K562 (cell line): ENCODE measurements at regions not wholly inside any gene's neighbourhood (a gene's known extent, or its start where the extent isn't known, plus 50 kb on each side); places are given as distances from the start of the nearest gene placed in this dataset.
A peak's percentile ranks its signal among the peaks of the same experiment; 100 is the strongest.

Experiments used
- BHLHE40 ChIP-seq: IDR thresholded peaks from 2 replicates; pipeline ENCODE4 v1.6.1; 2011; ENCODE audit warnings: low read length, improper control_type of control experiment
- CAMTA2 ChIP-seq: fragments of 250-450 bp; sonication (Bioruptor Pico); conservative IDR thresholded peaks from 2 replicates; pipeline ENCODE4 v1.5.1; 2022
- MYBL2 ChIP-seq, 2 experiments: fragments of 450-650 bp in 1 of 2; sonication (generic) in 1 of 2; formaldehyde crosslinking in 1 of 2; IDR thresholded peaks; 2 replicates each; pipeline versions ENCODE4 v1.6.1 to v1.8.1; 2017 to 2022; ENCODE audit warnings: borderline replicate concordance in 1 of 2, inconsistent platforms in 1 of 2, low read depth in 1 of 2, mild to moderate bottlenecking in 1 of 2, missing genetic modification reagents in 1 of 2, moderate library complexity in 1 of 2
- NR2C2 ChIP-seq, 2 experiments: fragments of 200-800 bp in 1 of 2; sonication (Bioruptor generic) in 1 of 2; sonication (generic) in 1 of 2; formaldehyde crosslinking in 1 of 2; IDR thresholded peaks; 2 replicates each; pipeline versions ENCODE4 v1.6.1 to v1.8.0; 2016 to 2022; ENCODE audit warnings: mild to moderate bottlenecking in 1 of 2, missing compliant biosample characterization in 1 of 2, missing genetic modification characterization in 1 of 2, missing genetic modification reagents in 1 of 2
- POLR2G ChIP-seq: fragments of 200-400 bp; formaldehyde crosslinking; IDR thresholded peaks from 2 replicates; pipeline ENCODE4 v1.6.1; 2017; ENCODE audit warnings: low read depth, mild to moderate bottlenecking, antibody characterized with exemption, low read length, moderate library complexity
- STAG1 ChIP-seq: sonication (generic); formaldehyde crosslinking; IDR thresholded peaks from 2 replicates; pipeline ENCODE4 v1.5.0; 2020; ENCODE audit warnings: missing genetic modification reagents, borderline replicate concordance
- TCF7L2 ChIP-seq: fragments of 150-350 bp; IDR thresholded peaks from 2 replicates; pipeline ENCODE4 v1.6.1; 2016; ENCODE audit warnings: low read depth, mild to moderate bottlenecking, low read length, moderate library complexity
- ZBTB2 ChIP-seq: fragments of 450-650 bp; IDR thresholded peaks from 2 replicates; pipeline ENCODE4 v1.6.1; 2016; ENCODE audit warnings: antibody characterized with exemption
- ZFPM2 ChIP-seq: fragments of 250-450 bp; sonication (Bioruptor Pico); IDR thresholded peaks from 2 replicates; pipeline ENCODE4 v1.5.1; 2022; ENCODE audit warnings: mild to moderate bottlenecking
- TF ChIP-seq, protein P1 (sequence below): sonication (generic); formaldehyde crosslinking; IDR thresholded peaks from 2 replicates; pipeline ENCODE4 v1.8.0; 2023; ENCODE audit warnings: missing genetic modification reagents, mild to moderate bottlenecking, borderline replicate concordance
- TF ChIP-seq, protein P2 (sequence below), 2 experiments: fragments of 450-650 bp in 1 of 2; sonication (generic) in 1 of 2; formaldehyde crosslinking in 1 of 2; IDR thresholded peaks; 2 replicates each; pipeline versions ENCODE4 v1.7.1 to v1.9.0; 2016 to 2022; ENCODE audit warnings: inconsistent platforms in 1 of 2, mild to moderate bottlenecking in 1 of 2, missing genetic modification reagents in 1 of 2

GRCh38 chr6:168860987-168861386 is 392.7 kb downstream of the THBS2 start (continued):
- TF ChIP-seq, protein P1, sequence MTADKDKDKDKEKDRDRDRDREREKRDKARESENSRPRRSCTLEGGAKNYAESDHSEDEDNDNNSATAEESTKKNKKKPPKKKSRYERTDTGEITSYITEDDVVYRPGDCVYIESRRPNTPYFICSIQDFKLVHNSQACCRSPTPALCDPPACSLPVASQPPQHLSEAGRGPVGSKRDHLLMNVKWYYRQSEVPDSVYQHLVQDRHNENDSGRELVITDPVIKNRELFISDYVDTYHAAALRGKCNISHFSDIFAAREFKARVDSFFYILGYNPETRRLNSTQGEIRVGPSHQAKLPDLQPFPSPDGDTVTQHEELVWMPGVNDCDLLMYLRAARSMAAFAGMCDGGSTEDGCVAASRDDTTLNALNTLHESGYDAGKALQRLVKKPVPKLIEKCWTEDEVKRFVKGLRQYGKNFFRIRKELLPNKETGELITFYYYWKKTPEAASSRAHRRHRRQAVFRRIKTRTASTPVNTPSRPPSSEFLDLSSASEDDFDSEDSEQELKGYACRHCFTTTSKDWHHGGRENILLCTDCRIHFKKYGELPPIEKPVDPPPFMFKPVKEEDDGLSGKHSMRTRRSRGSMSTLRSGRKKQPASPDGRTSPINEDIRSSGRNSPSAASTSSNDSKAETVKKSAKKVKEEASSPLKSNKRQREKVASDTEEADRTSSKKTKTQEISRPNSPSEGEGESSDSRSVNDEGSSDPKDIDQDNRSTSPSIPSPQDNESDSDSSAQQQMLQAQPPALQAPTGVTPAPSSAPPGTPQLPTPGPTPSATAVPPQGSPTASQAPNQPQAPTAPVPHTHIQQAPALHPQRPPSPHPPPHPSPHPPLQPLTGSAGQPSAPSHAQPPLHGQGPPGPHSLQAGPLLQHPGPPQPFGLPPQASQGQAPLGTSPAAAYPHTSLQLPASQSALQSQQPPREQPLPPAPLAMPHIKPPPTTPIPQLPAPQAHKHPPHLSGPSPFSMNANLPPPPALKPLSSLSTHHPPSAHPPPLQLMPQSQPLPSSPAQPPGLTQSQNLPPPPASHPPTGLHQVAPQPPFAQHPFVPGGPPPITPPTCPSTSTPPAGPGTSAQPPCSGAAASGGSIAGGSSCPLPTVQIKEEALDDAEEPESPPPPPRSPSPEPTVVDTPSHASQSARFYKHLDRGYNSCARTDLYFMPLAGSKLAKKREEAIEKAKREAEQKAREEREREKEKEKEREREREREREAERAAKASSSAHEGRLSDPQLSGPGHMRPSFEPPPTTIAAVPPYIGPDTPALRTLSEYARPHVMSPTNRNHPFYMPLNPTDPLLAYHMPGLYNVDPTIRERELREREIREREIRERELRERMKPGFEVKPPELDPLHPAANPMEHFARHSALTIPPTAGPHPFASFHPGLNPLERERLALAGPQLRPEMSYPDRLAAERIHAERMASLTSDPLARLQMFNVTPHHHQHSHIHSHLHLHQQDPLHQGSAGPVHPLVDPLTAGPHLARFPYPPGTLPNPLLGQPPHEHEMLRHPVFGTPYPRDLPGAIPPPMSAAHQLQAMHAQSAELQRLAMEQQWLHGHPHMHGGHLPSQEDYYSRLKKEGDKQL (CRISPR knock-in tag), result no peak
- TF ChIP-seq, protein P2, sequence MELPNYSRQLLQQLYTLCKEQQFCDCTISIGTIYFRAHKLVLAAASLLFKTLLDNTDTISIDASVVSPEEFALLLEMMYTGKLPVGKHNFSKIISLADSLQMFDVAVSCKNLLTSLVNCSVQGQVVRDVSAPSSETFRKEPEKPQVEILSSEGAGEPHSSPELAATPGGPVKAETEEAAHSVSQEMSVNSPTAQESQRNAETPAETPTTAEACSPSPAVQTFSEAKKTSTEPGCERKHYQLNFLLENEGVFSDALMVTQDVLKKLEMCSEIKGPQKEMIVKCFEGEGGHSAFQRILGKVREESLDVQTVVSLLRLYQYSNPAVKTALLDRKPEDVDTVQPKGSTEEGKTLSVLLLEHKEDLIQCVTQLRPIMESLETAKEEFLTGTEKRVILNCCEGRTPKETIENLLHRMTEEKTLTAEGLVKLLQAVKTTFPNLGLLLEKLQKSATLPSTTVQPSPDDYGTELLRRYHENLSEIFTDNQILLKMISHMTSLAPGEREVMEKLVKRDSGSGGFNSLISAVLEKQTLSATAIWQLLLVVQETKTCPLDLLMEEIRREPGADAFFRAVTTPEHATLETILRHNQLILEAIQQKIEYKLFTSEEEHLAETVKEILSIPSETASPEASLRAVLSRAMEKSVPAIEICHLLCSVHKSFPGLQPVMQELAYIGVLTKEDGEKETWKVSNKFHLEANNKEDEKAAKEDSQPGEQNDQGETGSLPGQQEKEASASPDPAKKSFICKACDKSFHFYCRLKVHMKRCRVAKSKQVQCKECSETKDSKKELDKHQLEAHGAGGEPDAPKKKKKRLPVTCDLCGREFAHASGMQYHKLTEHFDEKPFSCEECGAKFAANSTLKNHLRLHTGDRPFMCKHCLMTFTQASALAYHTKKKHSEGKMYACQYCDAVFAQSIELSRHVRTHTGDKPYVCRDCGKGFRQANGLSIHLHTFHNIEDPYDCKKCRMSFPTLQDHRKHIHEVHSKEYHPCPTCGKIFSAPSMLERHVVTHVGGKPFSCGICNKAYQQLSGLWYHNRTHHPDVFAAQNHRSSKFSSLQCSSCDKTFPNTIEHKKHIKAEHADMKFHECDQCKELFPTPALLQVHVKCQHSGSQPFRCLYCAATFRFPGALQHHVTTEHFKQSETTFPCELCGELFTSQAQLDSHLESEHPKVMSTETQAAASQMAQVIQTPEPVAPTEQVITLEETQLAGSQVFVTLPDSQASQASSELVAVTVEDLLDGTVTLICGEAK (IDR thresholded peaks at IDR 0.05), result peak; percentile 76
- TF ChIP-seq, protein P2 (CRISPR knock-in tag; IDR thresholded peaks at IDR 0.05), result no peak
- TF ChIP-seq TCF7L2, result no peak
- TF ChIP-seq BHLHE40, result no peak
- no peak for TF ChIP-seq MYBL2 (IDR thresholded peaks at IDR 0.05; ENCODE audit: low read depth)
- TF ChIP-seq MYBL2 (CRISPR knock-in tag; IDR thresholded peaks at IDR 0.05; ENCODE audit: borderline replicate concordance), result no peak
- TF ChIP-seq CAMTA2 (CRISPR knock-in tag), result no peak
- TF ChIP-seq POLR2G, result no peak
- no peak for TF ChIP-seq ZBTB2
- no peak for TF ChIP-seq ZFPM2 (CRISPR knock-in tag)
- no peak for TF ChIP-seq NR2C2 (CRISPR knock-in tag; IDR thresholded peaks at IDR 0.05)
- peak; percentile 47; the same call in 1 of the 2 replicates for TF ChIP-seq NR2C2 (tag; IDR thresholded peaks at IDR 0.05)
- TF ChIP-seq STAG1 (CRISPR knock-in tag), result no peak
